GM13977 (cell line): ENCODE measurements at regions not wholly inside any gene's neighbourhood (a gene's known extent, or its start where the extent isn't known, plus 50 kb on each side); places are given as distances from the start of the nearest gene placed in this dataset.
"Not testable (repeated sequence)": the region's sequence is repeated elsewhere in the genome, so short reads cannot be mapped to it uniquely, and the experiment has no call there.

ENCODE experiments used
- DNase-seq: peaks from one replicate; pipeline ENCODE4 v3.0.0; 2012; ENCODE audit warnings: low spot score
- in situ Hi-C: fragments of 300-500 bp; cut with MboI; formaldehyde crosslinking; loops from one replicate; pipeline ENCODE4 v1.12.0; 2022; ENCODE audit warnings: low sequenced_read_pairs, low pct_unique_long_range_greater_than_20kb, mixed read lengths, inconsistent platforms; ENCODE audit not compliant: unreplicated experiment
- TF ChIP-seq, protein P1 (sequence below): IDR thresholded peaks from 2 replicates; pipeline ENCODE4 v1.5.1; 2012; ENCODE audit warnings: mild to moderate bottlenecking, control low read depth; ENCODE audit not compliant: insufficient read depth; ENCODE audit errors: extremely low read depth, missing control alignments

DNA sequence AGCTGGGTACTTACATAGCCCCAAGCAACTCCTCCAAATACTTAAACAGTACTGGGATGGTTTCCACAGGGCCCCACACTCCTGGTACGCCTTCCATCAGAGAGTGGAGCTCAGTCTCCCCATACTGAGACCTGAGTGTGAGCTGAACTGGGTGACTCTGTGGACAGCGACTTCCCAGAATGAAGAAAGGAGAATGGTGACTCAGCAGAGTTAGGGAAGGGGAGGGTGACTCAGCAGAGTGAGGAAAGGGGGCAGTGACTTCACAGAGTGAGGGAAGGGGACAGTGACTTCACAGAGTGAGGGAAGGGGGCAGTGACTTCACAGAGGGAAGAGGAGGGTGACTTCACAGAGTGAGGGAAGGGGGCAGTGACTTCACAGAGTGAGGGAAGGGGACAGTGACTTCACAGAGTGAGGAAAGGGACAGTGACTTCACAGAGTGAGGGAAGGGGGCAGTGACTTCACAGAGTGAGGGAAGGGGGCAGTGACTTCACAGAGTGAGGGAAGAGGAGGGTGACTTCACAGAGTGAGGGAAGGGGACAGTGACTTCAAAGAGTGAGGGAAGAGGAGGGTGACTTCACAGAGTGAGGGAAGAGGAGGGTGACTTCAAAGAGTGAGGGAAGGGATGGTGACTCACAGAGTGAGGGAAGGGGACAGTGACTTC, 141.3 kb upstream of the PITRM1 start:
- in situ Hi-C loops, DNase-seq: not testable (repeated sequence)

DNA sequence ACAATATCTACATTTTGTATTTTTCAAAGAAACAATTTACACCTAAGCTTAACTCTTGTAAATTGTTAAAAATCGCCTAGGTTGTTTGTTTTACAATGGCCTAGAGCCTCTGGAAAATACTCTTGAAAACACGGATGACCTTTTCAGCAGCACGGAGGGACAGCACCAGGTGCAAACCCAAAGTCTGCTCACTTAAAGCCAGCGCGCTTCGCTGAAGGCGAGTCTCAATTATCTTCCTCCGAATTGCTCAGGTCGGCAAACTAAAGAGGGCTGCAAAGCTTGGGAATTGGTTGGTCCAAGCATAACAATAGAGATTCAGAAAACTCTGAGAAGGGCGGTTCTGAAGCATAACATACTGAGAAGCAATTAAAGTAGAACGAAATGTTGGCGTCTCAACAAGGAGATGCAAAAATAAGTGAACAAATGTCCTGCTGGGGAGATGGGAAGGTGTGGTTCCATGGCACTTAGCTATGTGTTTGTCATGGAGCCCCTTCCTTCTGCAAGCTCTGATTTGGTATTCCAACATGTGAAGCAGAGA, 139.9 kb upstream of the PITRM1 start:
- no peak for DNase-seq
- TF ChIP-seq, protein P1, sequence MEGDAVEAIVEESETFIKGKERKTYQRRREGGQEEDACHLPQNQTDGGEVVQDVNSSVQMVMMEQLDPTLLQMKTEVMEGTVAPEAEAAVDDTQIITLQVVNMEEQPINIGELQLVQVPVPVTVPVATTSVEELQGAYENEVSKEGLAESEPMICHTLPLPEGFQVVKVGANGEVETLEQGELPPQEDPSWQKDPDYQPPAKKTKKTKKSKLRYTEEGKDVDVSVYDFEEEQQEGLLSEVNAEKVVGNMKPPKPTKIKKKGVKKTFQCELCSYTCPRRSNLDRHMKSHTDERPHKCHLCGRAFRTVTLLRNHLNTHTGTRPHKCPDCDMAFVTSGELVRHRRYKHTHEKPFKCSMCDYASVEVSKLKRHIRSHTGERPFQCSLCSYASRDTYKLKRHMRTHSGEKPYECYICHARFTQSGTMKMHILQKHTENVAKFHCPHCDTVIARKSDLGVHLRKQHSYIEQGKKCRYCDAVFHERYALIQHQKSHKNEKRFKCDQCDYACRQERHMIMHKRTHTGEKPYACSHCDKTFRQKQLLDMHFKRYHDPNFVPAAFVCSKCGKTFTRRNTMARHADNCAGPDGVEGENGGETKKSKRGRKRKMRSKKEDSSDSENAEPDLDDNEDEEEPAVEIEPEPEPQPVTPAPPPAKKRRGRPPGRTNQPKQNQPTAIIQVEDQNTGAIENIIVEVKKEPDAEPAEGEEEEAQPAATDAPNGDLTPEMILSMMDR, result no peak
- in situ Hi-C loops, result no loop called here

DNA sequence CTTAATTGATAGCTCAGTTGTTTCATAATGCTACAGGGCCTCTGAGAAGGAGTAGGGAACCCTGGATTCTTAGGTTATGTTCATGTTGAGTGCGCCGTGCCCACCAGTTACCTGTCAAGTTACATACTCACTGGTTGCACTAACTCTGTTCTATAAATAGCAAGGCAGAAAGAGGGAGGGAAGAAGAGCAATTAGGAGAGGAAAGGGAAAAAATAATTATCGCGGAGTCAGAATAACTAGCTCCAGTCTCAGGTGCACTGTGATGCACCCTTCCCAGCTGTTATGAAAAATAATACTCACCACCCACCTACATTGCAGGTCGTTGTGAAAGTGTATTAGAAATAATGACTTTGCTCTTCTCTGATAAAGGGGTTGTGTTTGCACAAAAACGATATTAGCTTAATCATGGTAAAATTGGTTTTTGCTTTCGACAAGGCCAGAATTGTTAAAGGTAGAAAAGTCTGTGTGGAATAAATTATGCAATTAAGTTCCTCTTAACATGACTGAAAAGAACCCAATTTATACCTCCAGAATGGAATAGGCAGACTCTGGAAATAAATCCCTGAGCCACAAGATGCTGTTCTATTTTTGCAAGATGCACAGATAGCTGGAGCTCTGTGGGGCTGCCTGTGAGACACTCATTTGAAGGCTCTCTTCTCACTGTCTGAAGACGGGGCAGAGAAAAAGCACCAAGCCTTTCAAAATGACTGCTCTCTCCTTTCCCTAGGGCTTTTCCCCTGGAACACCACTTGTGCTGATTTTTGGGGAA, 137.6 kb upstream of the PITRM1 start:
- in situ Hi-C loops, result no loop called here
- TF ChIP-seq, protein P1, result no peak
- DNase-seq, result no peak

DNA sequence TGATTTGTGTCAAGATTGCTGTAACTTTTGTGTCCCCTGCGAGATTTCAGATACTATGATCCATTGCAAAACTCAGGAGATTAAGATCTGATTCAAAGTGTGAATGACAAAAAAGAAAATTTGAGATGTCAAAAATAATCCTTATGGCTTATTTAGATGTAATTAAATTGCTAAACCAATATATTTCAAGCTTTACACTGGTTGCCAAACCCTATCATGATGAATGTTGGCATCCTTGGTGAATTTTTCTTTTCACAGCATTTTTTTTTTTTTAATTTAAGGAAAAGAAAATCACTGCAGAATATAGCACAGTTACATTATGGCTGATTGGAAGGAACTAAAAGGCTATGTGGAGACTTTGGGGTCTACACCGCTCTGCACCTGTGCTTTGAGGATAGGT, 133.5 kb upstream of the PITRM1 start:
- in situ Hi-C loops, result no loop called here
- TF ChIP-seq, protein P1, result no peak
- no peak for DNase-seq

DNA sequence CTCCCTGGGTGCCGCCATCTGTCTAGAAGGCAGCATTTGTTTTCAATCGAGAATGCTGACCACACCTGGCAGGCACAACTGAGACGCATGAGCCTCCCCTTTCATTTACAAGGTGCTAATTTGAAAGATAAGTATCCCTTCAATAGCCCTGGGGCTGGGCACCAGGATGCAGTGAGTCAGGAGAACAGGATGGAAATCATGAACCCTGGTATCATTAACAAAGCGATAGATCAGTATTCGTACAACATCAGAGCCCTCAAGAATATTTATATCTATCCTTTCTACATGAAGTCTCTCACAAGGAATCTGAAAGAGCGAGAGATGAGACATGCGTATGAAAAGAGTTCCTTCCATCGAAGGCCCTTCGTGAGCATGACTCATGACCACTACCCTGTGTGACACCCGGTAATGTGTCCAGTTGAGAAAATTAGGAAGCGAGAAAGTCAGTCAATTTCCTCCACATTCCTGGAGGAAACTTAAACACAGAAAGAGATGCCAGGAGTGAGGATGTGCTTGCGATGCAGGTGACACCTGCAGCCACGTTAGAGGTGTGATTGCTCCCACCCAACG, 123.1 kb upstream of the PITRM1 start:
- in situ Hi-C loops, result no loop called here
- no peak for DNase-seq

DNA sequence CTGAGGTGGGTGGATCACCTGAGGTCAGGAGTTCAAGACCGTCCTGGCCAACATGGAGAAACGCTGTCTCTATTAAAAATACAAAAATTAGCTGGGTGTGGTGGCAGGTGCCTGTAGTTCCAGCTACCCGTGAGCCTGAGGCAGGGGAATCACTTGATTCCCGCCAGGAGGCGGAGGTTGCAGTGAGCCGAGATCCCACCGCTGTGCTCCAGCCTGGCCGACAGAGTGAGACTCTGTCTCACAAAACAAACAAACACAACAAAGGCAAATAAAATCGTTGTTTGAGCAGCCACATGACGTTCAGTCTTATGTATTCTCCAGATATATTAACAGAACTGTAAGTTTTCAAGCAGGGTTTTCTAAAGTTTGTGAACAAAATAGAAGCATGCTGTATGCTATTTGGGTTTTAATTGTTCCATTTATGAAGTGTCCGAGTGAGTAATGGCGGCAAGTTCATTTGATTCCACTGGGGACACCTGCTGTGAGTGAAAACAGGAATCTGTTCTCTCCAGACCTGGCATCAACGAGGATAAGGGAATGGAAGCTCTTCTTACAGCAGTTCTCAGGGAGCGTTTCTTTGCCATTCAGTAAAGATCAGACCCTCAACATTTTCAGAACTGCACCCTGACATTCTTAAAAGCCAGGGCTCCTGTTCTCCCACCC, 122.5 kb upstream of the PITRM1 start:
- TF ChIP-seq, protein P1, result no peak
- in situ Hi-C loops, result no loop called here

More for the DNA sequence above, 123.1 kb upstream of the PITRM1 start:
- TF ChIP-seq, protein P1, result no peak

More for the DNA sequence above, 122.5 kb upstream of the PITRM1 start:
- no peak for DNase-seq
